Ovary (tissue), 3 donors: ENCODE measurements at regions not wholly inside any gene's neighbourhood (a gene's known extent, or its start where the extent isn't known, plus 50 kb on each side); places are given as distances from the start of the nearest gene placed in this dataset.

Experiments used
- EP300 ChIP-seq: sonication (generic); formaldehyde crosslinking; IDR thresholded peaks from one replicate; pipeline ENCODE4 v1.6.1; 2017; ENCODE audit warnings: antibody characterized with exemption
- POLR2A ChIP-seq: fragments of 450-650 bp; IDR thresholded peaks from one replicate; pipeline ENCODE4 v1.6.1; 2017; ENCODE audit warnings: antibody characterized with exemption, mild to moderate bottlenecking, moderate library complexity
- TF ChIP-seq, protein P1 (sequence below), 3 donors: fragments of 450-650 bp in 2 of 3; fragments of 200-600 bp in 1 of 3; IDR thresholded peaks; one replicate each; pipeline versions ENCODE4 v1.5.1 to v1.8.0; 2016 to 2022; ENCODE audit warnings: antibody characterized with exemption in 3 of 3, mild to moderate bottlenecking in 1 of 3
- donor health status: DM: no; HTN: no; CAD: no.

DNA sequence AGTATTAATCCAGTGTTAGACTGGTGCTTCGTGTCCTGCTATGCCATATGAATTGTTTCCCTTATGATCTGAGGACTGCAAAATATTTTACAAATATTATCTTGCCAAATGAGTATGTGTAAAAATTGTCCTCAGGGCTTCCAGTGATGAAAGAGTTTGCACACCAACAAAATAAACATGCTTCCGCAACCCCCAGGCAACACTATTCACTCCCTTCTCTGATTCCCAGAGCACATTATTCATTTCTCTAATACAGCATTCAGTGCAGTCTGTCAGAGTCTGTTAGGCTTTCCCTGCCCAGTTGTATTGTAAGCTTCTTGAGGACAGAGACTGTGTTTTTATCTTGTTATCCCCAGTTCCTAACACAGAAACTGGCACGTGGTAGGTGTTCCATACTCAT is 409.9 kb upstream of the C1orf87 start:
- TF ChIP-seq, protein P1, sequence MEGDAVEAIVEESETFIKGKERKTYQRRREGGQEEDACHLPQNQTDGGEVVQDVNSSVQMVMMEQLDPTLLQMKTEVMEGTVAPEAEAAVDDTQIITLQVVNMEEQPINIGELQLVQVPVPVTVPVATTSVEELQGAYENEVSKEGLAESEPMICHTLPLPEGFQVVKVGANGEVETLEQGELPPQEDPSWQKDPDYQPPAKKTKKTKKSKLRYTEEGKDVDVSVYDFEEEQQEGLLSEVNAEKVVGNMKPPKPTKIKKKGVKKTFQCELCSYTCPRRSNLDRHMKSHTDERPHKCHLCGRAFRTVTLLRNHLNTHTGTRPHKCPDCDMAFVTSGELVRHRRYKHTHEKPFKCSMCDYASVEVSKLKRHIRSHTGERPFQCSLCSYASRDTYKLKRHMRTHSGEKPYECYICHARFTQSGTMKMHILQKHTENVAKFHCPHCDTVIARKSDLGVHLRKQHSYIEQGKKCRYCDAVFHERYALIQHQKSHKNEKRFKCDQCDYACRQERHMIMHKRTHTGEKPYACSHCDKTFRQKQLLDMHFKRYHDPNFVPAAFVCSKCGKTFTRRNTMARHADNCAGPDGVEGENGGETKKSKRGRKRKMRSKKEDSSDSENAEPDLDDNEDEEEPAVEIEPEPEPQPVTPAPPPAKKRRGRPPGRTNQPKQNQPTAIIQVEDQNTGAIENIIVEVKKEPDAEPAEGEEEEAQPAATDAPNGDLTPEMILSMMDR (IDR thresholded peaks at IDR 0.05) = no peak
- TF ChIP-seq EP300 (no peak), POLR2A (no peak)
